ENCODE measurements at regions not wholly inside any gene's neighbourhood (a gene's known extent, or its start where the extent isn't known, plus 50 kb on each side); places are given as distances from the start of the nearest gene placed in this dataset.

DNA sequence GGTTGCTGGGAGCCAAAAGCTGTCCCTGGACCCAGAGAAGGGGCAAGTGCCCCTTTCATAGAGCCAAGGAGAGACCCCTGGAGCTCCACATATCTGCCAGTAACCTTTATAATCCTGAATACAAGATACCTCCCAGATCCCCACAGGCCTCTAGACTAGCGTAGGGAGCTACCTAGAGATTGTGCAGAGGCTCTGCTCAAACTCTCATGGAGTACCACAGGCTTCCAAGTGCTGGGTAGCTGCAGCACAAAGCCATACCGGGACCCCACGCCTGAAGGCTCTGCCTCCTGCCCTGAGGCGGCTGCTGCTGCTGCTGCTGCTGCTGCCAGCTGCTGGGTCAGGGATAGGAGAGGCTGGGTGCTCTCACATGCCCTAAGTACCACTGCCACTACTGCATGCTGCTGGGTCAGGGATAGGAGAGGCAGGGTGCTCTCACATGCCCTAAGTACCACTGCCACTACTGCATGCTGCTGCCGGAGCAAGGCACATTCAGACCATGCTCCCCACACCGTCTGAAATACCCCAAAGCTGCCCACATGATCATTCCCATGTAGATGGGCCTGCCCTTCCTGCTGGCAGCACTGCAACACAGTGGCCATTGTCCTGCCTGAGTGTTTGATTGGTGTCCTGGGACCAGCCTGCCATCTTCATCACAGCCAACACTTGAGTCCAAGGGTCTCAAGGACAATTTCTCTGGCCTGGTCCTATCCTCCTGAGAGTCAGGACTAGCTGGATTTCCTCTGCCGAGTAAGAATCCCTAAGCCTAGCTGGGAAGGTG is 1434.3 kb upstream of the ADGRB3 start:
- TF ChIP-seq, protein P1, sequence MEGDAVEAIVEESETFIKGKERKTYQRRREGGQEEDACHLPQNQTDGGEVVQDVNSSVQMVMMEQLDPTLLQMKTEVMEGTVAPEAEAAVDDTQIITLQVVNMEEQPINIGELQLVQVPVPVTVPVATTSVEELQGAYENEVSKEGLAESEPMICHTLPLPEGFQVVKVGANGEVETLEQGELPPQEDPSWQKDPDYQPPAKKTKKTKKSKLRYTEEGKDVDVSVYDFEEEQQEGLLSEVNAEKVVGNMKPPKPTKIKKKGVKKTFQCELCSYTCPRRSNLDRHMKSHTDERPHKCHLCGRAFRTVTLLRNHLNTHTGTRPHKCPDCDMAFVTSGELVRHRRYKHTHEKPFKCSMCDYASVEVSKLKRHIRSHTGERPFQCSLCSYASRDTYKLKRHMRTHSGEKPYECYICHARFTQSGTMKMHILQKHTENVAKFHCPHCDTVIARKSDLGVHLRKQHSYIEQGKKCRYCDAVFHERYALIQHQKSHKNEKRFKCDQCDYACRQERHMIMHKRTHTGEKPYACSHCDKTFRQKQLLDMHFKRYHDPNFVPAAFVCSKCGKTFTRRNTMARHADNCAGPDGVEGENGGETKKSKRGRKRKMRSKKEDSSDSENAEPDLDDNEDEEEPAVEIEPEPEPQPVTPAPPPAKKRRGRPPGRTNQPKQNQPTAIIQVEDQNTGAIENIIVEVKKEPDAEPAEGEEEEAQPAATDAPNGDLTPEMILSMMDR (IDR thresholded peaks at IDR 0.05), result no peak

DNA sequence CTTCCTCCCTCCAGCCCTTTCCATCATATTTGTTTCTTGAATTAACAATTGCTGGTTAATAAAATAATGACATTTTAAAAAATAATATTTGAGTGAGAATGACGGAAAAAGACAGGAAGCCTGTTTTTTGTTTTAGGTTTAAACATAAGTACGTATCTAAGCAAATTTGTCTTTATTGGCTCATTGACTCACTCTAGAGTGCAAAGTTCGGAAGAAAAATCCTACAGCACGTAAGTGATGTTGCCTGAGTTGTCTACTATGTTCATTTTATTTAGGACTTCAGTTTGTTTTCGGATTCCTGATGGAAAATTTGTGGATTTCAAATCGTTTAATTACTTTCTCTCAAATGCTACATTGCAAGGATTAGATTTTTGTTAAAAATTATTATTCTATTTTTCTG is 1435.7 kb upstream of the ADGRB3 start:
- TF ChIP-seq, protein P1 (IDR thresholded peaks at IDR 0.05), result no peak

DNA sequence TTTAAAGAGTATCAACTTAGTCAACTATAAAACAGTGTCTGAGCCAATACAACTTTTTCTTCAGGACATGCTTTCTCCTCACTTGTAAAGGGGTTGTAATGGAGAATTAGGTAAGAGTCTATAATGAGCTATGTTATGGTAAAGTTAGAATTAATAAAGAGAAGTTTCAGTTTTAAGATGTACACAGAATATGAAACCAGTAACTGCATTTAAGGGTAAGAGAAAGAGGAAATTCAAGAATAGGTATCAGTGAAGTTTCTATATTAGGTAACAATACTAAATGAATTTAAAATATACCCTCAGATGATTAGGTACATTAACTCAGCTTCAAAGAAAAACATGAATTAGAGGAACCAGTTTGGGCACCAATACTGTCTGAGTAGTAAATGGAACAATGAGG is 1444.3 kb upstream of the ADGRB3 start:
- TF ChIP-seq, protein P1 (IDR thresholded peaks at IDR 0.05), result no peak

DNA sequence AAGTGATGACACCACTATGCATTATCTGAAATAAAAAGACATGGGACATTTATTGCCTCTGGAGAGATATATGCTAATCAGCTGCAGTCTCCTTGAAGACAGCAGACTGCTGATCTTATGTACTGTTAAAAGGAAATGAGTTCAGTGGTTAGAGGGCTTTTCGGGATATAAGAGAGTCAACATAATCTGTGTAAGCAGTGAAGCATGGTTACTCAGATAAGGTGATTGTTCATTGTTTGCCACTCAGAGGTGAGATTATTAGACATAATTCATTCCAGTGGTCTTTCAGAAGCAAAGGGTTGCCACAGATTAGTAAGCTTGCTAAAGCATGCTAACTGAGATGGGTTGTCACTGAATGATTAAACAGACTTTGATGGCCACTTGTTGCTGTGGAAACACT is 1450.7 kb upstream of the ADGRB3 start:
- TF ChIP-seq, protein P1 (IDR thresholded peaks at IDR 0.05), result no peak

DNA sequence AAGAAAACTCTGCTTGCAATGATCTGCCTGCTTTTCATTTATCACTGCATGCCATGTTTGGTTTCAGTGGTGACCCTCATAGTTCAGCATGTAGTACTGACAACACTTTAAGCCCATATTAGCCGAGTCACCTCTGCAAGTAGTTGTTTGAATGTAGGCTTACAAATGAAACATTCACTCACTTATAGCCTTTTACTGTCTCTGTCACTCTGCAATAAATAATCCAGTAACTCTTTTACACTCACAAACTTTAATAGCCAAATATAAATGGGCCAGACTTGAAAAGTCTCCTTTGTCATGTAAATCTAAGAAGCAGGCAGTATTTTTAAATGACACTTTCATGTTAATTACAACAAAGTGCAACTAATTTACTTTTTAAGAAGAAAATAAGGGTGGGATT is 1460.0 kb upstream of the ADGRB3 start:
- TF ChIP-seq, protein P1 (IDR thresholded peaks at IDR 0.05), result no peak

DNA sequence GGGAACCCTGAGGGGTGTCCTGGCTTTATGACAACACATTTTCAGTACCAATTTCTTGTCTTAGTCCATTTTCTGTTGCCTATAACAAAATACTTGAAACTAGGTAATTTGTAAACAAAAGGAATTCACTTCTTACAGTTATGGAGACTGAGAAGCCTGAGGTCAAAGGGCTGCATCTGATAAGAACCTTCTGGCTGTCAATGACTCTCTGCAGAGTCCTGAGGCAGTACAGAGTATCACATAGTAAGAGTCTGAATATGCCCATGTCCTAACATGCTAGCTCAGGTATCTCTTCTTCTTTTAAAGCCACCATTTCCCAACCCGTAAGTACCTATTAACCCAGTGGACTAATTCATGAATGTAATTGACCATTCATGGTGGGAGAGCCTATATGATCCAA is 1458.6 kb upstream of the EYS start:
- TF ChIP-seq, protein P1 (IDR thresholded peaks at IDR 0.05), result no peak

DNA sequence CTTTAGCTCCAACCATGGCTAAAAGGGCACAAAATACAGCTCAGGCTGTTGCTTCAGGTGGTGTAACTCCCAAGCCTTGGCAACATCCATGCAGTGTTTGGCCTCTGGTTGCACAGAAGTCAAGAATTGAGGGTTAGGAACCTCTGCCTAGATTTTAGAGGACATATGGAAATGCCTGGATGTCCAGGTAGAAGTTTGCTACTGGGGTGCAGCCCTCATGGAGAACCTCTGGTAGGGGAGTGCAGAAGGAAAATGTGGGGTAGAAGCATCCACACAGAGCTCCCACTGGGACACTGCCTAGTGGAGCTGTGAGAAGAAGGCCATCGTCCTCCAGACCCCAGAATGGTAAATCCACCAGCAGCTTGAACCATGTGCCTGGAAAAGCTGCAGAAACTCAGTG is 1453.8 kb upstream of the EYS start:
- TF ChIP-seq, protein P1 (IDR thresholded peaks at IDR 0.05), result no peak

DNA sequence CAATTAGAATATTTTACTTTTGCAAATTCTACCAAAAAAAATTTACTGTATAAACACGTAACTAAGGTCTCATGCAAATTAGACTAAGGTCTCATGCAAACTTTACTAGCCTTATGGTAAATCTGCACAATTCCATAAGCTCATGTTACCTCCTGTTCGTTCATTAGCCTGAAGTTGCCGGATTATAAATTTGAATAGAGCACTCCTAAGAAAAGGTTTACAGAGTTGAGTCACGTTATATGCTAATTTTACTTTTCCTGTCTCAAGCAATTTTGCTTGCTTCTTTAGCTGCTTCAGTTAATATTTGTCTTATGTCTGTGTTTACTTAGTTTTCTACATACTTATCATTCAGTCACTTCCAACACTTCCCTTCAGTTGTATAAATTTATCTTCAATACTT is 1434.0 kb upstream of the EYS start:
- TF ChIP-seq, protein P1 (IDR thresholded peaks at IDR 0.05), result no peak

Data from LNCAP (cell line).